CD4-positive, alpha-beta T cell (primary cell): ENCODE measurements at regions not wholly inside any gene's neighbourhood (a gene's known extent, or its start where the extent isn't known, plus 50 kb on each side); places are given as distances from the start of the nearest gene placed in this dataset.

ENCODE experiments used
- ATAC-seq: fragments of 200-7000 bp; cut with Tn5 transposase; one replicate; pipeline ENCODE4 v1.10.0; 2022; ENCODE audit warnings: mild to moderate bottlenecking; ENCODE audit not compliant: poor library complexity
- CTCF ChIA-PET: fragments of 350-600 bp; sonication (Branson Sonifier 250); formaldehyde crosslinking; loops from one replicate; lab custom pipeline; 2021; ENCODE audit warnings: antibody characterized with exemption, inconsistent platforms; lab: Charles Lee
- POLR2A ChIA-PET: fragments of 350-600 bp; sonication (Branson Sonifier 250); formaldehyde crosslinking; loops from one replicate; lab custom pipeline; 2021; ENCODE audit warnings: antibody characterized with exemption, inconsistent platforms; lab: Charles Lee
- DNase-seq, 14 experiments: peaks; one replicate each; pipeline ENCODE4 v3.0.0-alpha.2; 2013 to 2020; ENCODE audit warnings: mixed read lengths in 2 of 14
- H3K27ac ChIP-seq, 2 donors: one replicate each; pipeline versions ENCODE4 v1.5.1 to v1.7.0; 2013; ENCODE audit warnings: low read length in 2 of 2, low read depth in 1 of 2, mild to moderate bottlenecking in 1 of 2
- H3K27me3 ChIP-seq, 2 experiments: 1 replicate in 1 of 2; 2 replicates in 1 of 2; pipeline versions ENCODE4 v1.6.1 to v1.7.0; 2013; ENCODE audit warnings: low read length in 2 of 2, control low read depth in 1 of 2, mild to moderate bottlenecking in 1 of 2, moderate library complexity in 1 of 2; ENCODE audit not compliant: insufficient read depth in 2 of 2, control insufficient read depth in 1 of 2
- H3K36me3 ChIP-seq: one replicate; pipeline ENCODE4 v1.6.1; 2013; ENCODE audit warnings: low read length, control low read depth; ENCODE audit not compliant: insufficient read depth
- H3K4me1 ChIP-seq: one replicate; pipeline ENCODE4 v1.6.1; 2013; ENCODE audit warnings: low read length, control low read depth; ENCODE audit not compliant: insufficient read depth
- H3K4me3 ChIP-seq: one replicate; pipeline ENCODE4 v1.5.1; 2013; ENCODE audit warnings: mild to moderate bottlenecking, low read length, moderate library complexity
- H3K9me3 ChIP-seq, 2 experiments: 1 replicate in 1 of 2; 2 replicates in 1 of 2; pipeline versions ENCODE4 v1.6.1 to v1.7.0; 2013; ENCODE audit warnings: low read length in 2 of 2, mild to moderate bottlenecking in 2 of 2, control low read depth in 1 of 2, moderate library complexity in 1 of 2; ENCODE audit not compliant: control insufficient read depth in 1 of 2, insufficient read depth in 1 of 2
- H3K27ac Mint-ChIP-seq: one replicate; pipeline ENCODE4 v1.8.0; 2020; ENCODE audit warnings: mixed read lengths
- H3K27me3 Mint-ChIP-seq: one replicate; pipeline ENCODE4 v1.8.0; 2021; ENCODE audit warnings: mixed read lengths
- H3K36me3 Mint-ChIP-seq: one replicate; pipeline ENCODE4 v1.8.0; 2021; ENCODE audit warnings: low read depth, mixed read lengths
- H3K4me1 Mint-ChIP-seq: one replicate; pipeline ENCODE4 v1.8.0; 2021; ENCODE audit warnings: low read depth, mixed read lengths
- H3K4me3 Mint-ChIP-seq: one replicate; pipeline ENCODE4 v1.8.0; 2020; ENCODE audit warnings: mild to moderate bottlenecking, mixed read lengths
- H3K9me3 Mint-ChIP-seq: one replicate; pipeline ENCODE4 v1.8.0; 2020; ENCODE audit warnings: mixed read lengths
- CTCF ChIP-seq: fragments of 200-600 bp; IDR thresholded peaks from one replicate; pipeline ENCODE4 v1.8.0; 2022; ENCODE audit warnings: antibody characterized with exemption, mild to moderate bottlenecking
- intact Hi-C, 2 experiments: fragments of 100-400 bp; cut with DNase I in 1 of 2; cut with micrococcal nuclease in 1 of 2; formaldehyde crosslinking; loops; one replicate each; pipeline versions ENCODE4 v1.15.1 to v1.9.0; 2023 to 2025; cut with DNase I, micrococcal nuclease

DNA sequence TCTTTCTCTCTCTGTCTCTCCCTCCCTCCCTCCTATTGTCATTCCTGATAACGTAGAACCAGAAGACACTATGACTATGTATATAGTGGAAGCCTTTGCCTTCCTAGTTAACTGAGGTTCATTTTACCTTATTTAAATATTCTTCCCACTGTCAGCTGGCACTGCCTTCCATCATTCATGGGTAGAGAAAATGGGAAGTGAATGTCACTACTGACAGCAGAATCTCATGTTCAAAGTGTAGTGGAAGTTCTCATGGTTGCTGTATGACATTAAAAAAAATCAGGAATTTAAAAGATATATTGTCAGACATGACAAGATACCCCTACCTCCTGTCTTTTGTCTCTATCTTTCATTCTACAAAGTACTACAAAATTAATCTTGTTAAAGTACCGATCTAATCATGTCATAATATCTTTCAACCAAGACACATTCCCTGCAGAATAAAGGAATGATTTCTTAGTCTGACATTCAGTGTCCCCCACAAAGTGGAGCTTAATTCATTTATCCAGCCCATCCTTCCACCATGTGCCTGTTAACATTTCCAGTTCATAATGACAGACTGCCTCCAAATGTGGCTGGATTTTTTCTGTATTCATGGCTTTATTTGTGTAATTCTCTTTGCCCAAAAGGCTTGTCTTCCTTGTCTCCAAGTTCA, 250.1 kb upstream of the CDH20 start:
- ATAC-seq (no peak), DNase-seq (no peak)
- Histone ChIP-seq H3K27ac (no peak overlapping the region), H3K4me3 (no peak overlapping the region), H3K9me3 (peaks cover 0 to 3% of the 10 kb centered on the region in 2 experiments), H3K36me3 (no peaks in the 10 kb centered on the region), H3K4me1 (no peaks in the 10 kb centered on the region), H3K27me3 (no peaks in the 10 kb centered on the region)
- Mint-ChIP-seq H3K36me3 (no peaks in the 10 kb centered on the region), H3K9me3 (peaks cover 3% of the 10 kb centered on the region), H3K4me1 (no peaks in the 10 kb centered on the region), H3K27me3 (no peaks in the 10 kb centered on the region), H3K4me3 (no peak overlapping the region), H3K27ac (no peak overlapping the region)
- POLR2A ChIA-PET, result no interaction called here
- CTCF ChIA-PET, result no interaction called here
- intact Hi-C loops, result loop anchor here in 1 of 2 experiments (10.0 kb wide), 1 partner anchor 1052 kb away; no protein-coding TSS in a partner anchor
- no peak for TF ChIP-seq CTCF

DNA sequence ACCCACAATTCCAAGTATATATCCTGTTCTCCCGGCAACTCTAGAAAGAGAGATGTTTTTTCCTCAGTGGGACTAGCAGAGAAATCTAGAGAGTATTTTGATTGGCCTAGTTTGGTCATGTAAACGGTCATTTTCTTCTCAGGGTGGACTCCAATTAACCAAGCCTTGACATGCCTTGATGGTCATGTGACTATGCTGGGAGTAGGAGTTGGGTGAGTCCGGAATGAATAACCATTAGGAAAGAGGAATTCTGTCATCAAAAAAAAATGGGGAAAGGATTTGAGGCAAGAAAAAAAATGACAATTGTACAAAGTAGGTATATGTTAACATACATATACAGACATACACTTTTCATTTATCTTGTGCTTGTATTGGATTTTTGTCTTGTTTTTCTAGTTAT, 248.2 kb upstream of the CDH20 start:
- CTCF ChIA-PET, result no interaction called here
- Mint-ChIP-seq H3K9me3 (peaks cover 3% of the 10 kb centered on the region), H3K27me3 (no peaks in the 10 kb centered on the region), H3K27ac (no peak overlapping the region), H3K4me3 (no peak overlapping the region), H3K36me3 (no peaks in the 10 kb centered on the region), H3K4me1 (no peaks in the 10 kb centered on the region)
- no peaks in the 10 kb centered on the region for H3K4me1 ChIP-seq
- POLR2A ChIA-PET, result no interaction called here
- H3K27ac ChIP-seq, result no peak overlapping the region
- no peaks in the 10 kb centered on the region for H3K27me3 ChIP-seq
- no peaks in the 10 kb centered on the region for H3K9me3 ChIP-seq
- H3K36me3 ChIP-seq, result no peaks in the 10 kb centered on the region
- intact Hi-C loops, result loop anchor here in 1 of 2 experiments (10.0 kb wide), 1 partner anchor 1050 kb away; no protein-coding TSS in a partner anchor
- ATAC-seq (no peak), DNase-seq (no peak)
- H3K4me3 ChIP-seq, result no peak overlapping the region
- no peak for TF ChIP-seq CTCF

DNA sequence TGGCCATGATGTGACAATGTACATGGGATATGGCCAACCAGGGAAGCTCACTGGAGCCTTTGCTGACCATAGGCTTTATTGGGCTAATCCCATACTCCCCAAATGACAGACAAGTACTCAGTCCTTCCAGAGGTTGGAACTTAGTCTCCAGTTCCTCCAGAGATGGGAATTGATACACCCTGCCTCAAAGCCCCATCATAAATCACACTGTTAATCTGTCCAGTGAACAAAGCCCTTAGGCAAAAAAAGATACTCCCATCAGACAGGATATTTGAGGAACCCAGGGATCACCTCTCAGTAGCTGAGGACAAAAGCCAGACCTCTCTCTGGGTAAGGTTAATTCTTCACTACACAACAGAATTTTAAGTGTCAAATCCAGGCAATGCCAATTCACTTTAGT, 247.5 kb upstream of the CDH20 start:
- Mint-ChIP-seq H3K4me1 (no peaks in the 10 kb centered on the region), H3K27ac (no peak overlapping the region)

More for the DNA sequence above, 247.5 kb upstream of the CDH20 start:
- Histone ChIP-seq H3K27me3 (no peaks in the 10 kb centered on the region), H3K36me3 (no peaks in the 10 kb centered on the region), H3K9me3 (no peaks in the 10 kb centered on the region), H3K27ac (no peak overlapping the region), H3K4me1 (no peaks in the 10 kb centered on the region), H3K4me3 (no peak overlapping the region)
- intact Hi-C loops, result loop anchor here in 1 of 2 experiments (10.0 kb wide), 1 partner anchor 1049 kb away; no protein-coding TSS in a partner anchor
- DNase-seq (no peak), ATAC-seq (no peak)
- Mint-ChIP-seq H3K9me3 (peaks cover 3% of the 10 kb centered on the region), H3K36me3 (no peaks in the 10 kb centered on the region), H3K27me3 (no peaks in the 10 kb centered on the region), H3K4me3 (no peak overlapping the region)
- no peak for TF ChIP-seq CTCF
- POLR2A ChIA-PET, result no interaction called here
- CTCF ChIA-PET, result no interaction called here
